ENCODE measurements at regions not wholly inside any gene's neighbourhood (a gene's known extent, or its start where the extent isn't known, plus 50 kb on each side); places are given as distances from the start of the nearest gene placed in this dataset.

GRCh38 chr13:67366533-67366932 lies 136.4 kb upstream of the PCDH9 start:
- TF ChIP-seq, protein P1, sequence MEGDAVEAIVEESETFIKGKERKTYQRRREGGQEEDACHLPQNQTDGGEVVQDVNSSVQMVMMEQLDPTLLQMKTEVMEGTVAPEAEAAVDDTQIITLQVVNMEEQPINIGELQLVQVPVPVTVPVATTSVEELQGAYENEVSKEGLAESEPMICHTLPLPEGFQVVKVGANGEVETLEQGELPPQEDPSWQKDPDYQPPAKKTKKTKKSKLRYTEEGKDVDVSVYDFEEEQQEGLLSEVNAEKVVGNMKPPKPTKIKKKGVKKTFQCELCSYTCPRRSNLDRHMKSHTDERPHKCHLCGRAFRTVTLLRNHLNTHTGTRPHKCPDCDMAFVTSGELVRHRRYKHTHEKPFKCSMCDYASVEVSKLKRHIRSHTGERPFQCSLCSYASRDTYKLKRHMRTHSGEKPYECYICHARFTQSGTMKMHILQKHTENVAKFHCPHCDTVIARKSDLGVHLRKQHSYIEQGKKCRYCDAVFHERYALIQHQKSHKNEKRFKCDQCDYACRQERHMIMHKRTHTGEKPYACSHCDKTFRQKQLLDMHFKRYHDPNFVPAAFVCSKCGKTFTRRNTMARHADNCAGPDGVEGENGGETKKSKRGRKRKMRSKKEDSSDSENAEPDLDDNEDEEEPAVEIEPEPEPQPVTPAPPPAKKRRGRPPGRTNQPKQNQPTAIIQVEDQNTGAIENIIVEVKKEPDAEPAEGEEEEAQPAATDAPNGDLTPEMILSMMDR (IDR thresholded peaks at IDR 0.05 in 8 of 11, conservative IDR thresholded peaks at IDR 0.05 in 3 of 11): no peak
- TF ChIP-seq POLR2AphosphoS5 (IDR thresholded peaks at IDR 0.05) (no peak), POLR2A (IDR thresholded peaks at IDR 0.05) (no peak)
- H3K9me3 ChIP-seq: no peaks in the 10 kb centered on the region
- no peak for DNase-seq
- H3K4me1 ChIP-seq: no peaks in the 10 kb centered on the region
- intact Hi-C loops (cut with DNase I; ENCODE audit: low total_unique reads): no loop called here
- H3K27me3 ChIP-seq (replicated peaks in 1 of 7): no peaks in the 10 kb centered on the region
- no peak overlapping the region for H3K4me3 ChIP-seq
- H3K27ac ChIP-seq: no peak overlapping the region
- no peaks in the 10 kb centered on the region for H3K36me3 ChIP-seq

DNA sequence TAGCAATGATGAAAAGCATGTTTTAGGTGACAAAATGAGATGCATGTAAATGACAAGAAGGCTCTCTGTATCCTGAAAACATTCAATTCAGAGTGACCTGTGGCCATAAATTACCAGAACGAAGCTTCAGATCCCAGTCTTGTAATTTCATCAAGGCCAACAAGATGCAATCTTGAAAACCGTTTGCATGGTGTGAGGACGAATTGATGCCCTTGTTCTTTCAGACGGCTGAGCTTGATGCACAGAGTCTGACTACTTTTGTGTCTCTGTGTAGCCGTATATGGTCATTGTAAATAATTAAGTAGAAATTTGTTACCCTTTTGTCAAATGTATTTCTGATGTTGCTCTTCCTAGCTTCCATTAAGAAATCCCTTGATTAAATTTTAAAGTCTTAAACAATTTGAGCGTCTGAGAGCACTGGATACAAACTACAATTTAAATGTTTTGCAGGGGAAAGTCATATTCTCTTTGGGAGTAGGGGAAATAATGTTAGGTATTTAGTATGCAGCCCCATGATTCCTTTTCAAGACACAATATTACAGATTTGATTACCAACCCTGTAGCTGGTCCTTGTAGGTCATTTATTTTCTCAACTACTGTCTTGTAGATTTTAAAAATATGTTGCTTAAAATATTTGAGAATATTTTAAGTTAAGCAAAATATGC lies 125.8 kb upstream of the PCDH9 start:
- no peaks in the 10 kb centered on the region for H3K27me3 ChIP-seq (replicated peaks in 1 of 7)
- no peak for DNase-seq
- H3K36me3 ChIP-seq: no peaks in the 10 kb centered on the region
- WGBS, 5 donors: 57 to 75% (median 72%) methylated on average over 6 of the region's 6 CpGs
- no peak overlapping the region for H3K4me3 ChIP-seq
- intact Hi-C loops (cut with DNase I; ENCODE audit: low total_unique reads): no loop called here
- no peaks in the 10 kb centered on the region for H3K4me1 ChIP-seq
- H3K9me3 ChIP-seq: peaks cover 0 to under 1% (median 0%) of the 10 kb centered on the region in 8 donors
- TF ChIP-seq POLR2AphosphoS5 (IDR thresholded peaks at IDR 0.05) (no peak), POLR2A (IDR thresholded peaks at IDR 0.05) (no peak)
- TF ChIP-seq, protein P1 (IDR thresholded peaks at IDR 0.05 in 8 of 11, conservative IDR thresholded peaks at IDR 0.05 in 3 of 11): no peak
- no peak overlapping the region for H3K27ac ChIP-seq

- no peak for DNase-seq
- no peaks in the 10 kb centered on the region for H3K36me3 ChIP-seq
- peaks cover 0 to 8% (median 2%) of the 10 kb centered on the region in 8 donors for H3K9me3 ChIP-seq
- no peak overlapping the region for H3K4me3 ChIP-seq
- H3K4me1 ChIP-seq: no peaks in the 10 kb centered on the region
- intact Hi-C loops (cut with DNase I; ENCODE audit: low total_unique reads): no loop called here
- TF ChIP-seq, protein P1 (IDR thresholded peaks at IDR 0.05 in 8 of 11, conservative IDR thresholded peaks at IDR 0.05 in 3 of 11): no peak
- TF ChIP-seq POLR2AphosphoS5 (IDR thresholded peaks at IDR 0.05) (no peak), POLR2A (IDR thresholded peaks at IDR 0.05) (no peak)
- no peaks in the 10 kb centered on the region for H3K27me3 ChIP-seq (replicated peaks in 1 of 7)
- WGBS, 5 donors: 38 to 61% (median 52%) methylated on average over 2 of the region's 2 CpGs
- H3K27ac ChIP-seq: no peak overlapping the region
These were observed 123.8 kb upstream of the PCDH9 start for GRCh38 chr13:67353941-67354340.

GRCh38 chr13:67353031-67353430 lies 122.9 kb upstream of the PCDH9 start:
- H3K4me1 ChIP-seq: no peaks in the 10 kb centered on the region
- no peak overlapping the region for H3K27ac ChIP-seq
- intact Hi-C loops (cut with DNase I; ENCODE audit: low total_unique reads): no loop called here
- peaks cover 0 to 10% (median 2%) of the 10 kb centered on the region in 8 donors for H3K9me3 ChIP-seq
- no peak for TF ChIP-seq POLR2AphosphoS5 (IDR thresholded peaks at IDR 0.05)
- no peak for TF ChIP-seq POLR2A (IDR thresholded peaks at IDR 0.05)
- TF ChIP-seq, protein P1 (IDR thresholded peaks at IDR 0.05 in 8 of 11, conservative IDR thresholded peaks at IDR 0.05 in 3 of 11): no peak
- H3K36me3 ChIP-seq: no peaks in the 10 kb centered on the region
- H3K4me3 ChIP-seq: no peak overlapping the region
- WGBS, 5 donors: 48 to 70% (median 51%) methylated on average over 1 of the region's 1 CpG
- no peak for DNase-seq
- no peaks in the 10 kb centered on the region for H3K27me3 ChIP-seq (replicated peaks in 1 of 7)

Measured in spleen (tissue), 11 donors.